ENCODE measurements at regions not wholly inside any gene's neighbourhood (a gene's known extent, or its start where the extent isn't known, plus 50 kb on each side); places are given as distances from the start of the nearest gene placed in this dataset.

- Histone ChIP-seq H3K36me3 (no peaks in the 10 kb centered on the region), H3K4me1 (peaks cover 13 to 17% of the 10 kb centered on the region in 2 donors), H3K9me3 (no peaks in the 10 kb centered on the region), H3K27ac (peak overlapping the region in 3 of 4 donors; percentile 23 to 64 (median 53)), H3K4me3 (no peak overlapping the region), H3K27me3 (no peaks in the 10 kb centered on the region)
- peak in 1 of 2 donors; percentile 13 for DNase-seq
- in situ Hi-C loops (cut with MboI; ENCODE audit: low sequenced_read_pairs in 4 of 4), result no loop called here
- intact Hi-C loops (cut with DNase I; ENCODE audit: low total_unique reads), result no loop called here
- TF ChIP-seq, protein P1, sequence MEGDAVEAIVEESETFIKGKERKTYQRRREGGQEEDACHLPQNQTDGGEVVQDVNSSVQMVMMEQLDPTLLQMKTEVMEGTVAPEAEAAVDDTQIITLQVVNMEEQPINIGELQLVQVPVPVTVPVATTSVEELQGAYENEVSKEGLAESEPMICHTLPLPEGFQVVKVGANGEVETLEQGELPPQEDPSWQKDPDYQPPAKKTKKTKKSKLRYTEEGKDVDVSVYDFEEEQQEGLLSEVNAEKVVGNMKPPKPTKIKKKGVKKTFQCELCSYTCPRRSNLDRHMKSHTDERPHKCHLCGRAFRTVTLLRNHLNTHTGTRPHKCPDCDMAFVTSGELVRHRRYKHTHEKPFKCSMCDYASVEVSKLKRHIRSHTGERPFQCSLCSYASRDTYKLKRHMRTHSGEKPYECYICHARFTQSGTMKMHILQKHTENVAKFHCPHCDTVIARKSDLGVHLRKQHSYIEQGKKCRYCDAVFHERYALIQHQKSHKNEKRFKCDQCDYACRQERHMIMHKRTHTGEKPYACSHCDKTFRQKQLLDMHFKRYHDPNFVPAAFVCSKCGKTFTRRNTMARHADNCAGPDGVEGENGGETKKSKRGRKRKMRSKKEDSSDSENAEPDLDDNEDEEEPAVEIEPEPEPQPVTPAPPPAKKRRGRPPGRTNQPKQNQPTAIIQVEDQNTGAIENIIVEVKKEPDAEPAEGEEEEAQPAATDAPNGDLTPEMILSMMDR (IDR thresholded peaks at IDR 0.05 in 4 of 5, conservative IDR thresholded peaks at IDR 0.05 in 1 of 5), result no peak
- no peak for TF ChIP-seq POLR2A (IDR thresholded peaks at IDR 0.05)
- peak; percentile 71 to 80 for ATAC-seq
Observed at GRCh38 chr6:152893187-152893586, 89.7 kb downstream of the FBXO5 start.

DNA sequence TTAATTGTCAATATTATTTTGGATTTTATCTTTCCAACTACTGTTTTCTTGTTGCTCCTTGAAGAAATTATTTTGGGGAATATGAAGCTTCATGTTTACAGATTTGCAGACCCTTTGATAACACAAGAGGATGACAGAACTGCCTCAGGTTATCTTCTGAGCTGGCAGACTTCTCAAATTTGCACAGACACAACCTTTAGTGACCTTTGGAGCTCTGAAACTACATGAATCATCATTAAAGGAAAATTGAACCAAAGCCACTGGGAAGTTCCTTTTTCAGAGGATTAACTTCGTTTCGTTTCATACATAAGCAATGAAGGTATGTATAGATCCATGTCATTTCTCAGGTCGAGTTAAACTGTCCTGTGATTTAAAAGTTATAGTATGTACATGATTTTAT lies 85.9 kb downstream of the FBXO5 start:
- no peak for ATAC-seq
- intact Hi-C loops (cut with DNase I; ENCODE audit: low total_unique reads) (no loop called here), in situ Hi-C loops (cut with MboI; ENCODE audit: low sequenced_read_pairs in 4 of 4) (no loop called here)
- no peak overlapping the region for H3K4me3 ChIP-seq
- no peak for DNase-seq
- H3K9me3 ChIP-seq, result no peaks in the 10 kb centered on the region
- TF ChIP-seq, protein P1 (IDR thresholded peaks at IDR 0.05 in 4 of 5, conservative IDR thresholded peaks at IDR 0.05 in 1 of 5), result no peak
- TF ChIP-seq POLR2A (IDR thresholded peaks at IDR 0.05), result no peak
- no peaks in the 10 kb centered on the region for H3K27me3 ChIP-seq
- H3K27ac ChIP-seq, result no peak overlapping the region
- no peaks in the 10 kb centered on the region for H3K36me3 ChIP-seq
- H3K4me1 ChIP-seq, result peaks cover 13 to 14% of the 10 kb centered on the region in 2 donors

DNA sequence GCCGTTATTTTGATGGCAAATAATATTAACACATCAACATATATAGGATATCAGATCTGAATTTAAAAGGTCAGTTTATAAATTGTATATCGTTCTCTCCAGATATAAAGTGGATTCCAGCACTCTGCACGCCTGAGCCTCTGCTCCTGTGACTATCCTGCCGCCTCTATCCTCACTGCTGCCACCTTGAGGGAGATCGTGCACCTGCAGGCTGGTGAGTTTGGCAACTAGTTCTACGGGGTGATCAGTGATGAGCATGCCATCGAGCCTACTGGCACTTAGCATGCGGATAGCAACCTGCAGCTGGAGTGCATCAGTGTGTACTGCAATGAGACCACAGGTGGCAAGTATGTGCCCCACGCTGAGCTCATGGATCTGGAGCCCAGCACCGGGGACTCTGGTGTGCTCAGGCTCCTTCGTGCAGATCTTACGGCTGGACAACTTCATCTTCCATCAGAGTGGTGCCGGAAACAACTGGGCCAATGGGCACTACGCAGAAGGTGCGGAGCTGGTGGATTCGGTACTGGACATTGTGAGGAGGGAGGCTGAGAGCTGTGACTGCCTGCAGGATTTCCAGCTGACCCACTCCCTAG lies 84.9 kb downstream of the FBXO5 start:
- TF ChIP-seq, protein P1 (IDR thresholded peaks at IDR 0.05 in 4 of 5, conservative IDR thresholded peaks at IDR 0.05 in 1 of 5), result peak; percentile 41 to 84 (median 62)
- TF ChIP-seq POLR2A (IDR thresholded peaks at IDR 0.05), result no peak
- DNase-seq, result peak; percentile 22 to 35
- intact Hi-C loops (cut with DNase I; ENCODE audit: low total_unique reads), result loop anchor here (1.0 kb wide), 1 partner anchor 34 kb away; no protein-coding TSS in a partner anchor

DNA sequence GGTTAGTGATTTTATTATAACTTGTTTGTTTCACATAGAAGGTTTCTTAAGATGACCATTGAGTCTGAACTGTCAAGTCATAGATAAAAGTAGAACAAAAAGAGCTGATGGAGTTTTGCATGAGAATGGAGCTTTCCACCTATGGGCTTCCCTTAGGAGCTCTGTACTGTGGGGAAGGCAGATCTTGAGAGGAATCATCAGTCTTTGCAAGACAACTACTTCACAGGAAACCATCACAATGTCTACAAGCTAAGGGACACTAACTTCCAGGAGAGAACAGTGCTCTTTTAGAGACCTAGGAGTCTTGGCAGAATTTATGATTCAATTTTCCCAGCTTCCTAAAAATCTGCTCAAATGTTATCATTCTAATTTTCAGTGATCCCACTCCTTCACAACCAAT lies 78.2 kb downstream of the FBXO5 start:
- TF ChIP-seq, protein P1 (IDR thresholded peaks at IDR 0.05 in 4 of 5, conservative IDR thresholded peaks at IDR 0.05 in 1 of 5), result no peak
- no peak for TF ChIP-seq POLR2A (IDR thresholded peaks at IDR 0.05)
- no peak overlapping the region for H3K4me3 ChIP-seq
- H3K9me3 ChIP-seq, result no peaks in the 10 kb centered on the region
- H3K27me3 ChIP-seq, result no peaks in the 10 kb centered on the region
- DNase-seq (no peak), ATAC-seq (no peak)
- in situ Hi-C loops (cut with MboI; ENCODE audit: low sequenced_read_pairs in 4 of 4), result no loop called here
- H3K27ac ChIP-seq, result no peak overlapping the region
- no peaks in the 10 kb centered on the region for H3K36me3 ChIP-seq
- H3K4me1 ChIP-seq, result no peaks in the 10 kb centered on the region
- intact Hi-C loops (cut with DNase I; ENCODE audit: low total_unique reads), result no loop called here

More for the DNA sequence above, 84.9 kb downstream of the FBXO5 start:
- Histone ChIP-seq H3K4me1 (peaks cover 5% of the 10 kb centered on the region in 2 donors), H3K9me3 (no peaks in the 10 kb centered on the region), H3K36me3 (no peaks in the 10 kb centered on the region), H3K4me3 (no peak overlapping the region), H3K27ac (no peak overlapping the region), H3K27me3 (no peaks in the 10 kb centered on the region)
- peak; percentile 76 to 82 for ATAC-seq
- in situ Hi-C loops (cut with MboI; ENCODE audit: low sequenced_read_pairs in 4 of 4), result no loop called here

All from gastrocnemius medialis (tissue), 4 donors.